A549 (cell line): ENCODE measurements at regions not wholly inside any gene's neighbourhood (a gene's known extent, or its start where the extent isn't known, plus 50 kb on each side); places are given as distances from the start of the nearest gene placed in this dataset.

Experiments used
- HDAC2 ChIP-seq: fragments of 200-600 bp; sonication (generic); IDR thresholded peaks from 2 replicates; pipeline ENCODE4 v1.6.1; 2016
- KDM1A ChIP-seq: fragments of 200-600 bp; sonication (generic); IDR thresholded peaks from 2 replicates; pipeline ENCODE4 v1.6.1; 2016; ENCODE audit warnings: low read depth, mild to moderate bottlenecking
- RAD21 ChIP-seq, 2 experiments: fragments of >200 bp in 1 of 2; sonication (Bioruptor Twin) in 1 of 2; formaldehyde crosslinking in 1 of 2; IDR thresholded peaks in 1 of 2; conservative IDR thresholded peaks in 1 of 2; 2 replicates in 1 of 2; 3 replicates in 1 of 2; pipeline ENCODE4 v1.6.1; 2012 to 2018; ENCODE audit warnings: inconsistent platforms in 1 of 2
- RFX5 ChIP-seq: fragments of 450-650 bp; IDR thresholded peaks from 2 replicates; pipeline ENCODE4 v1.7.1; 2014; ENCODE audit warnings: antibody characterized with exemption, mild to moderate bottlenecking, moderate library complexity
- SREBF2 ChIP-seq: fragments of 450-650 bp; IDR thresholded peaks from 2 replicates; pipeline ENCODE4 v1.6.1; 2014; ENCODE audit warnings: mild to moderate bottlenecking, moderate library complexity
- ZSCAN20 ChIP-seq: fragments of 250-450 bp; sonication (Bioruptor Pico); IDR thresholded peaks from 2 replicates; pipeline ENCODE4 v1.8.0; 2022; ENCODE audit warnings: mild to moderate bottlenecking, moderate library complexity
- TF ChIP-seq, protein P1 (sequence below): fragments of 200-600 bp; sonication (generic); IDR thresholded peaks from 2 replicates; pipeline ENCODE4 v1.6.1; 2016; ENCODE audit warnings: antibody characterized with exemption, mild to moderate bottlenecking, moderate library complexity
- TF ChIP-seq, protein P2 (sequence below): fragments of >200 bp; sonication (Bioruptor Twin); formaldehyde crosslinking; IDR thresholded peaks from 3 replicates; pipeline ENCODE4 v1.5.1; 2016
- TF ChIP-seq, protein P3 (sequence below): fragments of 150-350 bp; IDR thresholded peaks from 2 replicates; pipeline ENCODE4 v1.6.1; 2014; ENCODE audit warnings: low read depth, mild to moderate bottlenecking, low read length
- TF ChIP-seq, protein P4 (sequence below): fragments of 250-450 bp; sonication (Bioruptor Pico); IDR thresholded peaks from 2 replicates; pipeline ENCODE4 v1.5.0; 2021; ENCODE audit warnings: mild to moderate bottlenecking, moderate library complexity, borderline replicate concordance
- TF ChIP-seq, protein P5 (sequence below): fragments of 450-650 bp; IDR thresholded peaks from 2 replicates; pipeline ENCODE4 v1.6.1; 2014; ENCODE audit warnings: antibody characterized with exemption

DNA sequence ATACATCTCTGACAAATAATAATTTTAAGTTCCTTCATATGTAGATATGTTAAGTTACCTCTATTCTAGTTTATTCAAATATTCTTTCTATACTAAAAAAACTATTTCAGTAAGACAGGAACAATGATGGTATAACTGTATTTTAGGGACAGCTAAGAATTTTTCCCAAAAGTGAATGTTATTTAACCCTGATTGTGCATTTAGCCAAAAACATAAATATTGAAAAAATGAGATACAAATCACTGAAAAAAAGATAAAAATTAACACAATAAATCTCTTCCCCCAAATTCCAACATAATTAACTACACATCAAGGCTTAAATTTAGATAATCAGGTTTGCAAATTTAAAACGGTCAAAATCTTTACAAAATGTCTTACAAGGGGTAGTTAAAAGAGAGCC lies 58.1 kb downstream of the KCNRG start:
- TF ChIP-seq, protein P1, sequence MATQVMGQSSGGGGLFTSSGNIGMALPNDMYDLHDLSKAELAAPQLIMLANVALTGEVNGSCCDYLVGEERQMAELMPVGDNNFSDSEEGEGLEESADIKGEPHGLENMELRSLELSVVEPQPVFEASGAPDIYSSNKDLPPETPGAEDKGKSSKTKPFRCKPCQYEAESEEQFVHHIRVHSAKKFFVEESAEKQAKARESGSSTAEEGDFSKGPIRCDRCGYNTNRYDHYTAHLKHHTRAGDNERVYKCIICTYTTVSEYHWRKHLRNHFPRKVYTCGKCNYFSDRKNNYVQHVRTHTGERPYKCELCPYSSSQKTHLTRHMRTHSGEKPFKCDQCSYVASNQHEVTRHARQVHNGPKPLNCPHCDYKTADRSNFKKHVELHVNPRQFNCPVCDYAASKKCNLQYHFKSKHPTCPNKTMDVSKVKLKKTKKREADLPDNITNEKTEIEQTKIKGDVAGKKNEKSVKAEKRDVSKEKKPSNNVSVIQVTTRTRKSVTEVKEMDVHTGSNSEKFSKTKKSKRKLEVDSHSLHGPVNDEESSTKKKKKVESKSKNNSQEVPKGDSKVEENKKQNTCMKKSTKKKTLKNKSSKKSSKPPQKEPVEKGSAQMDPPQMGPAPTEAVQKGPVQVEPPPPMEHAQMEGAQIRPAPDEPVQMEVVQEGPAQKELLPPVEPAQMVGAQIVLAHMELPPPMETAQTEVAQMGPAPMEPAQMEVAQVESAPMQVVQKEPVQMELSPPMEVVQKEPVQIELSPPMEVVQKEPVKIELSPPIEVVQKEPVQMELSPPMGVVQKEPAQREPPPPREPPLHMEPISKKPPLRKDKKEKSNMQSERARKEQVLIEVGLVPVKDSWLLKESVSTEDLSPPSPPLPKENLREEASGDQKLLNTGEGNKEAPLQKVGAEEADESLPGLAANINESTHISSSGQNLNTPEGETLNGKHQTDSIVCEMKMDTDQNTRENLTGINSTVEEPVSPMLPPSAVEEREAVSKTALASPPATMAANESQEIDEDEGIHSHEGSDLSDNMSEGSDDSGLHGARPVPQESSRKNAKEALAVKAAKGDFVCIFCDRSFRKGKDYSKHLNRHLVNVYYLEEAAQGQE = no peak
- TF ChIP-seq HDAC2 (no peak), SREBF2 (no peak), ZSCAN20 (no peak), RFX5 (no peak), RAD21 (conservative IDR thresholded peaks at IDR 0.05 in 1 of 2, IDR thresholded peaks at IDR 0.05 in 1 of 2) (no peak), KDM1A (no peak)
- TF ChIP-seq, protein P2, sequence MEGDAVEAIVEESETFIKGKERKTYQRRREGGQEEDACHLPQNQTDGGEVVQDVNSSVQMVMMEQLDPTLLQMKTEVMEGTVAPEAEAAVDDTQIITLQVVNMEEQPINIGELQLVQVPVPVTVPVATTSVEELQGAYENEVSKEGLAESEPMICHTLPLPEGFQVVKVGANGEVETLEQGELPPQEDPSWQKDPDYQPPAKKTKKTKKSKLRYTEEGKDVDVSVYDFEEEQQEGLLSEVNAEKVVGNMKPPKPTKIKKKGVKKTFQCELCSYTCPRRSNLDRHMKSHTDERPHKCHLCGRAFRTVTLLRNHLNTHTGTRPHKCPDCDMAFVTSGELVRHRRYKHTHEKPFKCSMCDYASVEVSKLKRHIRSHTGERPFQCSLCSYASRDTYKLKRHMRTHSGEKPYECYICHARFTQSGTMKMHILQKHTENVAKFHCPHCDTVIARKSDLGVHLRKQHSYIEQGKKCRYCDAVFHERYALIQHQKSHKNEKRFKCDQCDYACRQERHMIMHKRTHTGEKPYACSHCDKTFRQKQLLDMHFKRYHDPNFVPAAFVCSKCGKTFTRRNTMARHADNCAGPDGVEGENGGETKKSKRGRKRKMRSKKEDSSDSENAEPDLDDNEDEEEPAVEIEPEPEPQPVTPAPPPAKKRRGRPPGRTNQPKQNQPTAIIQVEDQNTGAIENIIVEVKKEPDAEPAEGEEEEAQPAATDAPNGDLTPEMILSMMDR = no peak
- TF ChIP-seq, protein P3, sequence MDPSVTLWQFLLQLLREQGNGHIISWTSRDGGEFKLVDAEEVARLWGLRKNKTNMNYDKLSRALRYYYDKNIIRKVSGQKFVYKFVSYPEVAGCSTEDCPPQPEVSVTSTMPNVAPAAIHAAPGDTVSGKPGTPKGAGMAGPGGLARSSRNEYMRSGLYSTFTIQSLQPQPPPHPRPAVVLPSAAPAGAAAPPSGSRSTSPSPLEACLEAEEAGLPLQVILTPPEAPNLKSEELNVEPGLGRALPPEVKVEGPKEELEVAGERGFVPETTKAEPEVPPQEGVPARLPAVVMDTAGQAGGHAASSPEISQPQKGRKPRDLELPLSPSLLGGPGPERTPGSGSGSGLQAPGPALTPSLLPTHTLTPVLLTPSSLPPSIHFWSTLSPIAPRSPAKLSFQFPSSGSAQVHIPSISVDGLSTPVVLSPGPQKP = no peak
- TF ChIP-seq, protein P4, sequence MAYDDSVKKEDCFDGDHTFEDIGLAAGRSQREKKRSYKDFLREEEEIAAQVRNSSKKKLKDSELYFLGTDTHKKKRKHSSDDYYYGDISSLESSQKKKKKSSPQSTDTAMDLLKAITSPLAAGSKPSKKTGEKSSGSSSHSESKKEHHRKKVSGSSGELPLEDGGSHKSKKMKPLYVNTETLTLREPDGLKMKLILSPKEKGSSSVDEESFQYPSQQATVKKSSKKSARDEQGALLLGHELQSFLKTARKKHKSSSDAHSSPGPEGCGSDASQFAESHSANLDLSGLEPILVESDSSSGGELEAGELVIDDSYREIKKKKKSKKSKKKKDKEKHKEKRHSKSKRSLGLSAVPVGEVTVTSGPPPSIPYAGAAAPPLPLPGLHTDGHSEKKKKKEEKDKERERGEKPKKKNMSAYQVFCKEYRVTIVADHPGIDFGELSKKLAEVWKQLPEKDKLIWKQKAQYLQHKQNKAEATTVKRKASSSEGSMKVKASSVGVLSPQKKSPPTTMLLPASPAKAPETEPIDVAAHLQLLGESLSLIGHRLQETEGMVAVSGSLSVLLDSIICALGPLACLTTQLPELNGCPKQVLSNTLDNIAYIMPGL = no peak
- TF ChIP-seq, protein P5, sequence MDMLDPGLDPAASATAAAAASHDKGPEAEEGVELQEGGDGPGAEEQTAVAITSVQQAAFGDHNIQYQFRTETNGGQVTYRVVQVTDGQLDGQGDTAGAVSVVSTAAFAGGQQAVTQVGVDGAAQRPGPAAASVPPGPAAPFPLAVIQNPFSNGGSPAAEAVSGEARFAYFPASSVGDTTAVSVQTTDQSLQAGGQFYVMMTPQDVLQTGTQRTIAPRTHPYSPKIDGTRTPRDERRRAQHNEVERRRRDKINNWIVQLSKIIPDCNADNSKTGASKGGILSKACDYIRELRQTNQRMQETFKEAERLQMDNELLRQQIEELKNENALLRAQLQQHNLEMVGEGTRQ = no peak
